Globus pallidus (tissue), 1 donor: ENCODE measurements at regions not wholly inside any gene's neighbourhood (a gene's known extent, or its start where the extent isn't known, plus 50 kb on each side); places are given as distances from the start of the nearest gene placed in this dataset.
"Not testable (repeated sequence)": the region's sequence is repeated elsewhere in the genome, so short reads cannot be mapped to it uniquely, and the experiment has no call there.

ENCODE experiments used
- DNase-seq: peaks from one replicate; pipeline ENCODE4 v3.0.0-alpha.2; 2015; ENCODE audit warnings: low spot score

GRCh38 chr10:21463436-21463835 is 62.0 kb downstream of the SKIDA1 start:
- no peak for DNase-seq

GRCh38 chr10:21458126-21458871 is 67.2 kb downstream of the SKIDA1 start:
- DNase-seq = no peak

- DNase-seq = no peak
Measured at GRCh38 chr10:21456160-21456559, 69.3 kb downstream of the SKIDA1 start.

GRCh38 chr10:21452203-21452602 is 73.3 kb downstream of the SKIDA1 start:
- no peak for DNase-seq

DNA sequence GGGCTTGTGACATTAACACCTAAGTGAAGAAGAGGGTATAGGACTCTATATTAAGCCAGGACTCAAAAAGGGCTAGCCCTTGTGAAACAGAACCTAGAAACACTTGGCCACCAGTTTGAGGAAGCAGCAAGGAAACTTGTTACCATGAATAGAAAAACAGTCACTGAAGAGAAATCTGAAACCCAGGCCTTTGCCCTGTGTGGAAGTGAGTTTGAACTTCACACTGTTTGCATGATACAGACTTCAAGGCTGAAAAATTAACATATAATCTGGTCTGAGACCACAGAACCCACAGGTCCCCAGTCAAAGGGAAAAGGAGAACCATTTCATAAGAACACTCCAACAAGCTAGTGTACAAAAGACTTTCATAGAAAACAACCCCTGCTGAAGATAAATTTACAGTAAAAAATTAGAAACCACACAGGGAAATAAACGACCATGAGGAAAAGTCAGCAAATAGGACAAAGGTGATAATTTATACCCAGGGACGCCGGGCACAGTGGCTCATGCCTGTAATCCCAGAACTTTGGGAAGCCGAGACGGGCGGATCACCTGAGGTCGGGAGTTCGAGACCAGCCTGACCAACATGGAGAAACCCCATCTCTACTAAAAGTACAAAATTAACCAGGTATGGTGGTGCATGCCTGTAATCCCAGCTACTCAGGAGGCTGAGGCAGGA is 76.1 kb downstream of the SKIDA1 start:
- no peak for DNase-seq

- no peak for DNase-seq
Measured at GRCh38 chr10:21445163-21445562, 80.3 kb downstream of the SKIDA1 start.

- no peak for DNase-seq
Measured at GRCh38 chr10:21441625-21442024, 83.9 kb downstream of the SKIDA1 start.

DNA sequence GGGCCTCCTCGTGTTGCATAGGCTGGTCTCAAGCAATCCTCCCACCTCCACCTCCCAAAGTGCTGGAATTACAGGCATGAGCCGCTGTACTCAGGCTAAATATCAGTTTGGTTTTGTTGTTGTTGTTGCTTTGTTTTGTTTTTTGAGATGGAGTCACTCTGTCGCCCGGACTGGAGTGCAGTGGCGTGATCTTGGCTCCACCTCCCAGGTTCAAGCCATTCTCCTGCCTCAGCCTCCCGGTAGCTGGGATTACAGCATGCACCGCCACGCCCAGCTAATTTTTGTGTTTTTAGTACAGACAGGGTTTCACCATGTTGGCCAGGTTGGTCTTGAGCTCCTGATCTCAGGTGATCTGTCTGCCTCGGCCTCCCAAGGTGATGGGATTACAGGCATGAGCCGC is 86.6 kb downstream of the SKIDA1 start:
- not testable (repeated sequence) for DNase-seq

DNA sequence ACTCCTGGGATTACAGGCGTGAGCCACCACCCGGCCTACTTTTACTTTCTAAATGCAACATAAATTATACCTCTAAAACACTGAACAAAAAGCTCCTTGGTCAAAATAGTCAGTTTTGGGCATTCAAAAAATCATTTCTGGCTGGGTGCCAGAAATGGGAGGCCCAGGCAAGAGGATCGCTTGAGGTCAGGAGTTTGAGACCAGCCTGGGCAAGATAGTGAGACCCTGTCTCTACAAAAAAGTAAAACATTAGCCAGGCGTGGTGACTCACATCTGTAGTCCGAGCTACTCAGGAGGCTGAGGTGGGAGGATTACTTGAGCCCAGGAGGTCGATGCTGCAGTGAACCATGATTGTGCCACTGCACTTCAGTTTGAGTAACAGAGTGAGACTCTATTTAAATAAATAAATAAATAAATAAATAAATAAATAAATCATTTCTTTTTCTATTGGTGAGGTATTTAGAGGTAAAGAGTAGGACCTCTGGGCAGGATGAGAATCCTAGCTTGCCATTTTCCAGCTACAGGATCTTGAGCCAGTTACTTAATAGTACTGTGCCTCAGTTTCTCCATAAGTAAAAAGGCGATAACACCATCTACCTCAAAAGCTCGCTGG is 87.6 kb downstream of the SKIDA1 start:
- no peak for DNase-seq

GRCh38 chr10:21432266-21432665 is 93.2 kb downstream of the SKIDA1 start:
- no peak for DNase-seq

DNA sequence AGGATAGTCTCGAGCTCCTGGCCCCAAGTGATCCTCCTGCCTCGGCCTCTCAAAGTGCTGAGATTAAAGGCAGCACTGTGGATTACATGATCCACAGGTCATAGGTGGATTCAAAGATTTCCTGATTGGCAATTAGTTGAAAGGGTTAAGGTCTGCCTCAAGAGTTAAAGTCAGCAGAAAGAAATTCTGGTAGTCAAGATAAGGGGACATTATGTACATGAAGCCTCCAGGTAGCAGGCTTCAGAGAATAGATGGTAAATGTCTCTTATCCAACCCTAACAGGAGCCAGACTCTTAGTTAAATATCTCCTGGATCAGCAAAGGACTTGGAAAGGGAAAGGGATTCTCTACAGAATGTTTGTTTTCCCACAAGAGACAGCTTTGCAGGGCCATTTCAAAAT is 93.7 kb downstream of the SKIDA1 start:
- no peak for DNase-seq

- no peak for DNase-seq
Measured at GRCh38 chr10:21427804-21428481, 97.5 kb downstream of the SKIDA1 start.

DNA sequence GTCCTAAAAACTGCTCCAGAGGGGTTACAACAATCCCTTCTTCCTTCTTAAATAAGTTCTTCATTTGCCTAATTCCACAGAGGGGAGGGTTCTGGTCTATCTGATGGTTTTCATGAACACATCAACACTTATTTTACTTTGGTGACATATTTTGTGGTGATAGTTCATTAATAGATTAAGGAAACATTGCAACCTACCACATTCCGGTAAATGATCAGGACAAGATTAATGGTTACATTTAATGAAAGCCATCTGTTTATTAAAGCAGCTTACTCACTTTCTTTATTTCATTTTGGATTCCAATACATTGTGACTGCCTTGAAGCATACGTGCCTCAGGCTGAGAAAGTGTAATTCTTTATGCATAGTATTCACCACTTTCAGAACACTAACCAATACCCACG is 101.0 kb downstream of the SKIDA1 start:
- no peak for DNase-seq

GRCh38 chr10:21423850-21424249 is 101.6 kb downstream of the SKIDA1 start:
- no peak for DNase-seq

- no peak for DNase-seq
Measured at GRCh38 chr10:21423338-21423737, 102.1 kb downstream of the SKIDA1 start.

DNA sequence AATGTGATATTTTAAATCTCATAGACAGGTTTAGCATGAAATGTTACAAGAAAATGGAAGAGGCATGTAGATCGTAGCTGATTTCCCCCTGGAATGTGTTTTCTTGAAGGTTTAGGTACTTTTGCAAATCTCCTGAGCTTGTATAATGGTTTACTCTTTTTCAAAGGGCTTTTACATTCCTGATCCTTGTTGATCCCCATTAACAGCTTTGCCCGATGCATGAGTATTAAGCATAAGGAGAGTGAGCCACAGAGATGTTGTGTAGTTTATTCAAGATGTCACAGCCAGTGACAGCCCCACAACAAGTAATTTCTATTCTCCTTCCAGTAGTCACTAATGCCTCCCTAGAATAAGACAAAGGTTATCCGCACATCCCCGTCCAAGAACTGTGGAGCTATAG is 103.7 kb downstream of the SKIDA1 start:
- DNase-seq = no peak

DNA sequence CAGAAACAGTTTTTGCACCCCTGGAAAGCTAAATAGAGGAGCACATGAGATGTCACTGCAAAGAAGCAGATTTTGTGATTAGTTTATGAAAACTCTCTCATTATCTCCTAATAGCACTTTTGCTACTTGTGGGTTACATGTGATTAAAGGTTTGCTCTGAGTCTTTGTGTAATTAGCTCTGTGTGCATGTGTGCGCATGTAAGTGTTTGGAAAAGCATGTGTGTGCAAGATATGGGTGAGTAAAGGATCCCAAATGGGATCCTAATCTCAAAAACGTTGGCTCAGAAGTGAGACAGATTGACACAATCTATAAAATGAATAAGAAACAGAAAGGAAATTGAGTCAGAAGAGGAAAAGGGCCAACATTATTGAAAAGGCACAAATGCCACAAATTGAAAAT is 104.5 kb downstream of the SKIDA1 start:
- no peak for DNase-seq

DNA sequence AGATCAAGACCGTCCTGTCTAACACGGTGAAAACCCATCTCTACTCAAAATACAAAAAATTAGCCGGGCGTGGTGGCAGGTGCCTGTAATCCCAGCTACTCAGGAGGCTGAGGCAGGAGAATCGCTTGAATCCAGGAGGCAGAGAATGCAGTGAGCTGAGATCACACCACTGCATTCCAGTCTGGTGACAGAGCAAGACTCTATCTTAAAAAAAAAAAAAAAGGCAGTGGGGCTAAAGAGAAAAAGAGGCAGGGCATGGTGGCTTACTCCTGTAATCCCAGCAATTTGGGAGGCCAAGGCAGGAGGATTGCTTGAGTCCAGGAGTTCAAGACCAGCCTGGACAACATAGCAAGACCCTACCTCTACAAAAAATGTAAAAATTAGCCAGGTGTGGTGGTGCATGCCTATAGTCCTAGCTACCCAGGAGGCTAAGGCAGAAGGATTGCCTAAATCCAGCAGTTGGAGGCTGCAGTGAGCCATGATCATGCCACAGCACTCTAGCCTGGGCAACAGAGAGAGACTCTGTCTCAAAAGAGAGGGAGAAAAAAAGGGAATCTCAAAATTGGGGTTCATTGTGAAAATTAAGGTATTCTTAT is 106.4 kb downstream of the SKIDA1 start:
- not testable (repeated sequence) for DNase-seq

GRCh38 chr10:21417172-21417712 is 108.2 kb downstream of the SKIDA1 start:
- no peak for DNase-seq

- no peak for DNase-seq
Measured at GRCh38 chr10:21413680-21414079, 111.8 kb downstream of the SKIDA1 start.

GRCh38 chr10:21413268-21413667 is 112.2 kb downstream of the SKIDA1 start:
- DNase-seq = no peak

DNA sequence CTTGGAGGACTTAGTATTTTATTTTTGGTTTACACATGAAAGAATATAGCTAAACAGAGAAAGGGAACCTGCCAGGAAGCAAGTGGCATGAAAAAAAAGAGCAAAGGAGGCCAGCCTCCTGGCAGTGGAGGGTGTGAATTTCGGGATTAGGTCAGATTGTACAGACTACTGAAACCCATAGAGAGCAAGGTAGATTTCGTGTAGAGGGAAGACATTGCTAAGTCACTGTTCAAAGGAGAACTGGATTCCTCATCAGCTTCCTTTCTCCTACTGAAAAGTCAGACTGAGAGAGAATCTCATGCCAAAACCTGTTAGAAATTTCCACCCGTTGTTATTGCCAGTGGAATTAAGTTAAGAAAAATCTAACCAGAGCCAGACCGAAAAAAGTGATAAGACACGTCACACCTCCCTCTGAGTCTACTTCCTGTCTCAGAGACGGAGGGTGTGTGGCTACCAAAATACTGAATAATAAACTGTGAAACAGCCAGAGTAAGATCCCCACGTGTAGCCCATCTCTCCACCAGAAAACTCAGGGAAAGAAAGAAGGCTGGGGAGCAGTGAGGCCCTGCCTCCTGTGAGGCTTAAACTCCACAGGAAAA is 118.8 kb downstream of the SKIDA1 start:
- no peak for DNase-seq
